Esophagus muscularis mucosa (tissue), 3 donors: ENCODE measurements at regions not wholly inside any gene's neighbourhood (a gene's known extent, or its start where the extent isn't known, plus 50 kb on each side); places are given as distances from the start of the nearest gene placed in this dataset.
"Not testable (repeated sequence)": the region's sequence is repeated elsewhere in the genome, so short reads cannot be mapped to it uniquely, and the experiment has no call there.

Experiments used
- CTCF ChIP-seq, 3 experiments: fragments of 200-600 bp in 2 of 3; fragments of 450-650 bp in 1 of 3; sonication (generic) in 2 of 3; IDR thresholded peaks; one replicate each; pipeline ENCODE4 v1.5.1; 2017 to 2019; ENCODE audit warnings: antibody characterized with exemption in 3 of 3, mild to moderate bottlenecking in 2 of 3, moderate library complexity in 1 of 3
- POLR2A ChIP-seq: fragments of 450-650 bp; IDR thresholded peaks from one replicate; pipeline ENCODE4 v1.6.1; 2017; ENCODE audit warnings: antibody characterized with exemption, moderate library complexity, mild to moderate bottlenecking, low read depth
- POLR2AphosphoS5 ChIP-seq, 2 donors: sonication (generic); formaldehyde crosslinking; IDR thresholded peaks; one replicate each; pipeline ENCODE4 v1.6.1; 2017; ENCODE audit warnings: antibody characterized with exemption in 2 of 2

- not testable (repeated sequence) for TF ChIP-seq CTCF (IDR thresholded peaks at IDR 0.05); POLR2A; POLR2AphosphoS5 (IDR thresholded peaks at IDR 0.05)
Observed at GRCh38 chr14:19088632-19089031, 121.4 kb downstream of the POTEM start.
